Pancreas (tissue), 10 donors: ENCODE measurements at regions not wholly inside any gene's neighbourhood (a gene's known extent, or its start where the extent isn't known, plus 50 kb on each side); places are given as distances from the start of the nearest gene placed in this dataset.

Source experiments
- ATAC-seq, 4 donors: fragments of 200-7000 bp; cut with Tn5 transposase; one replicate each; pipeline versions ENCODE4 v1.8.0 to v1.9.1; 2020; ENCODE audit warnings: mild to moderate bottlenecking in 4 of 4, moderate library complexity in 4 of 4
- DNase-seq, 6 donors: peaks; one replicate each; pipeline ENCODE4 v3.0.0-alpha.2; 2020
- FAIRE-seq: peaks from 2 replicates; lab custom pipeline; 2012; peaks lifted over from hg19 to GRCh38; lab: Jason Lieb, UNC
- H3K27ac ChIP-seq, 4 donors: fragments of 200-600 bp; sonication (generic); 1 replicate in 3 of 4; 2 replicates in 1 of 4; pipeline versions ENCODE4 v1.5.0 to v1.8.0; 2020
- H3K27me3 ChIP-seq, 4 donors: fragments of 200-600 bp; one replicate each; pipeline ENCODE4 v1.8.0; 2021
- H3K36me3 ChIP-seq, 3 donors: fragments of 200-600 bp; sonication (generic) in 1 of 3; one replicate each; pipeline versions ENCODE4 v1.5.0 to v1.8.0; 2020 to 2021
- H3K4me1 ChIP-seq, 3 donors: fragments of 200-600 bp; one replicate each; pipeline ENCODE4 v1.8.0; 2021
- H3K4me3 ChIP-seq, 4 donors: fragments of 200-600 bp; sonication (generic) in 2 of 4; one replicate each; pipeline versions ENCODE4 v1.5.0 to v1.8.0; 2020 to 2021
- H3K9me3 ChIP-seq, 4 donors: fragments of 200-600 bp; one replicate each; pipeline ENCODE4 v1.8.0; 2021
- WGBS, 2 donors: extraction: QIAGEN DNeasy Blood & Tissue Kit; methylation state at CpG; one replicate each; pipeline ENCODE4 v1.1.7; 2013; 5-methylcytosine and 5-hydroxymethylcytosine counted together
- intact Hi-C, 3 donors: fragments of 100-400 bp; cut with DNase I; formaldehyde crosslinking; loops; one replicate each; pipeline versions ENCODE4 v1.11.1 to v1.14.2; 2022
- TF ChIP-seq, protein P1 (sequence below), 4 donors: fragments of 200-600 bp; sonication (generic) in 3 of 4; IDR thresholded peaks; one replicate each; pipeline versions ENCODE4 v1.5.0 to v1.8.0; 2021; ENCODE audit warnings: antibody characterized with exemption in 4 of 4
- donor health status: healthy with polysubstance abuse.
- donor health status: DM: no; HTN: no; CAD: no; lungs with moderate emphysema.
- donor health status: DM: no; HTN: no; CAD: no.
- donor health status: control.
- donor health status: control.
- donor health status: Bipolar disorder and iron deficiency.
- donor health status: DM: yes; HTN: yes; CAD: no.
- donor health status: DM: no; HTN: no; CAD: no.
- donor health status: DM: no; HTN: no; CAD: no.
- donor health status: DM: yes; HTN: yes; CAD: no.

DNA sequence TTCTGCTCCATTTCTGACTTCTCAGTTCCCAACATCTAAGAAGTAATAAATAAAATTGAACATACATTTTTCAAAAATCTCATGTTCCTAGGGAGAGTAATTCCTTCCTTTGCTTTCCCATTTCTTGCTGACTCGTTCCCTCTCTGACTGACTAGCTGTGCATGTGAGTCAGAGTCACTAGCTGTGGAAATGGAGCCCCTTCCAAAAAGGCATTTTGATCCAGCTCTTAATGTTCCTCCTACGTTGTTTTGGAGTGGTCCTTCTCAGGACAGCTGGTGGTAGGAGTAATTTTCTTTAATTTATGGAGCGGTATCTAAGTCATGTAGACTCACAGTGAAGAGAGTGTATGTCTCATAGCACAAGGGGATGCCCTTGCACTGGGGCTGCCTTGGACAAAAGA, 460.2 kb downstream of the GADD45G start:
- Histone ChIP-seq H3K36me3 (no peaks in the 10 kb centered on the region), H3K9me3 (no peaks in the 10 kb centered on the region), H3K27ac (no peak overlapping the region), H3K4me3 (no peak overlapping the region), H3K27me3 (no peaks in the 10 kb centered on the region), H3K4me1 (peaks cover 0 to 12% (median 3%) of the 10 kb centered on the region in 3 donors)
- TF ChIP-seq, protein P1, sequence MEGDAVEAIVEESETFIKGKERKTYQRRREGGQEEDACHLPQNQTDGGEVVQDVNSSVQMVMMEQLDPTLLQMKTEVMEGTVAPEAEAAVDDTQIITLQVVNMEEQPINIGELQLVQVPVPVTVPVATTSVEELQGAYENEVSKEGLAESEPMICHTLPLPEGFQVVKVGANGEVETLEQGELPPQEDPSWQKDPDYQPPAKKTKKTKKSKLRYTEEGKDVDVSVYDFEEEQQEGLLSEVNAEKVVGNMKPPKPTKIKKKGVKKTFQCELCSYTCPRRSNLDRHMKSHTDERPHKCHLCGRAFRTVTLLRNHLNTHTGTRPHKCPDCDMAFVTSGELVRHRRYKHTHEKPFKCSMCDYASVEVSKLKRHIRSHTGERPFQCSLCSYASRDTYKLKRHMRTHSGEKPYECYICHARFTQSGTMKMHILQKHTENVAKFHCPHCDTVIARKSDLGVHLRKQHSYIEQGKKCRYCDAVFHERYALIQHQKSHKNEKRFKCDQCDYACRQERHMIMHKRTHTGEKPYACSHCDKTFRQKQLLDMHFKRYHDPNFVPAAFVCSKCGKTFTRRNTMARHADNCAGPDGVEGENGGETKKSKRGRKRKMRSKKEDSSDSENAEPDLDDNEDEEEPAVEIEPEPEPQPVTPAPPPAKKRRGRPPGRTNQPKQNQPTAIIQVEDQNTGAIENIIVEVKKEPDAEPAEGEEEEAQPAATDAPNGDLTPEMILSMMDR (IDR thresholded peaks at IDR 0.05), result no peak
- no peak for FAIRE-seq
- ATAC-seq, result no peak
- intact Hi-C loops, result no loop called here
- 90 to 93% methylated on average over 3 of the region's 3 CpGs for WGBS, 2 donors
- DNase-seq, result no peak

DNA sequence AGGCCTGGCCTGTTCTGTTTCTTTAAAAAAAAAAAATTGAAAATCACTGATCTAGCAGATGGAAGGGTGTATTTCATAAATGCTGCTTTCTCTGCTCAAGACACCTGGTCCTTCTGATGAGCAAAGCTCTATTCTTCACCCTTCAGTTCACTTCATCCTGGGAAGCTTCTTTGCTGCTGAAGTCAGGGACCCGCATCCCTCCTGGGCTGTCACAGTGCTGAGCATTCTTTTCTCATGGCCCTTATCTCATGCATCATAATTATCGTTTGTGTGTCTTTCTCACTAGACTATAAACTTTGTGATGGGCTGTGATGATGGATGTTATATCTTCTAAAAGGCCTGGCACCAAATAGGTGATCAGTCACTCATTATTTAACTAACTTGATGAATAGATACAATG, 461.0 kb downstream of the GADD45G start:
- FAIRE-seq, result no peak
- no peaks in the 10 kb centered on the region for H3K36me3 ChIP-seq
- H3K27me3 ChIP-seq, result no peaks in the 10 kb centered on the region
- H3K9me3 ChIP-seq, result no peaks in the 10 kb centered on the region
- H3K4me1 ChIP-seq, result peaks cover 6 to 19% (median 7%) of the 10 kb centered on the region in 3 donors
- TF ChIP-seq, protein P1 (IDR thresholded peaks at IDR 0.05), result no peak
- no peak overlapping the region for H3K27ac ChIP-seq
- no peak overlapping the region for H3K4me3 ChIP-seq
- intact Hi-C loops, result no loop called here
- no peak for DNase-seq
- no peak for ATAC-seq
- WGBS, 2 donors, result 84 to 92% methylated on average over 2 of the region's 2 CpGs

DNA sequence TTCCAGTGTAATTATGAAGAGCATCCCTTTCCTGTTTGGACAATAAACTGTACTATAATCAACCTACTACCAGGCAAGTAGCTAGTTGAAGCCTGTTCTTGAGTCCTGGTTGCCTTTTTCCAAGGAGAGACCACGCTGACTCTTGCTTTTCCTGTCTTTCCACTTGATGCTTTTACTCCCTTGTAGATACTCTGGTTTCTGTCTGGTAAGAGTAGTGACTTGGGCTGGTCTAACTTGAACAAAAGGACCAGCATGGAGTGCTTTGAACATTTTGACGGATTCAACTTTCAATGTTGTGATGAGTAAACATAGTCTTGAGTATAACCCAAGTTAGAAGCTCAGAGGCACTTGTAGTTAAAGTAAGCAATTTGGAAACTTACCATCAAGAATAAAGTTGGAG, 464.3 kb downstream of the GADD45G start:
- WGBS, 2 donors, result 67 to 73% methylated on average over 2 of the region's 2 CpGs
- Histone ChIP-seq H3K27me3 (no peaks in the 10 kb centered on the region), H3K9me3 (no peaks in the 10 kb centered on the region), H3K27ac (no peak overlapping the region), H3K4me1 (peaks cover 6 to 15% (median 7%) of the 10 kb centered on the region in 3 donors), H3K36me3 (no peaks in the 10 kb centered on the region), H3K4me3 (no peak overlapping the region)
- ATAC-seq (no peak), FAIRE-seq (no peak), DNase-seq (no peak)
- intact Hi-C loops, result no loop called here
- TF ChIP-seq, protein P1 (IDR thresholded peaks at IDR 0.05), result no peak

DNA sequence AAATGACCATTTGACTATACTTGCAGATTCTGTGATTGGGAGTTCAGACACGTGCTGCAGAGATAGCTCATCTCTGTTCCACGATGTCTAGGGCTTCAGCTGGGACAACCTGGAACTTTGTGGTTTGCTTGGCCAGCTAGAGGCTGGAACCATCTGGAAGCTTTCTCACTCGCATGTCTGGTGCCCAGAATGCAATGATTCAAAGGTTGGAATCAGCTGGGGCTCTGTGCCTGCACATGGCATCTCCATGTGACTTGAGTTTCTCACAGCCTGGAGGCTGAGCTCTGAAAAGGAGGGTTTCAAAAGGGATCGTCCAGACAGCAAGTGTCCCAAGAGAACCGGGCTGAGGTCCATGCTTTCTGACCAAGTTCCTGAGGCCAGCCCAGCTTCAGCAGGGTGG, 465.2 kb downstream of the GADD45G start:
- Histone ChIP-seq H3K9me3 (no peaks in the 10 kb centered on the region), H3K4me3 (no peak overlapping the region), H3K27ac (peak overlapping the region in 1 of 4 donors; percentile 52), H3K27me3 (no peaks in the 10 kb centered on the region), H3K4me1 (peaks cover 6 to 12% (median 7%) of the 10 kb centered on the region in 3 donors), H3K36me3 (no peaks in the 10 kb centered on the region)
- DNase-seq (peak in 4 of 6 donors; percentile 52 to 71 (median 61)), FAIRE-seq (no peak), ATAC-seq (peak; percentile 86 to 89 (median 87))
- TF ChIP-seq, protein P1 (IDR thresholded peaks at IDR 0.05), result no peak
- WGBS, 2 donors, result 43 to 48% methylated on average over 5 of the region's 5 CpGs
- intact Hi-C loops, result no loop called here

DNA sequence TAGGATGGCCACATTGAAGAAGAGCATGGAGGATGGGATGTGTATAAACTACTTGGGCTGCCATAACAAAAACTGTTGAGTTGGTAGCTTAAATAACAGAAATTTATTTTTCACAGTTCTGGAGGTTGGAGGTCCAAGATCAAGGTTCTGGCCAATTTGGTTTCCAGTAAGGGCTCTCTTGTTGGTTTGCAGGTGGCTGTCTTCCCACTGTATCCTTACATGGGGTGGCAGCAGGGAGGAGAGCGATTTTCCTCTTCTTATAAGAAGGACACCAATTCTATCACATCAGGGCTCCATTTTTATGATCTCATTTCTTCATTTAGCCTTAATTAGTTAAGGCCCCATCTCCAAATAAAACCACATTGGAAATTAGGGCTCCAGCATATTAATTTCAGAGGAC, 465.7 kb downstream of the GADD45G start:
- DNase-seq (peak in 1 of 6 donors; percentile 28), FAIRE-seq (no peak), ATAC-seq (peak; percentile 41 to 81 (median 64))
- Histone ChIP-seq H3K4me1 (peaks cover 6 to 12% (median 7%) of the 10 kb centered on the region in 3 donors), H3K27ac (peak overlapping the region in 1 of 4 donors; percentile 52), H3K36me3 (no peaks in the 10 kb centered on the region), H3K4me3 (no peak overlapping the region), H3K27me3 (no peaks in the 10 kb centered on the region), H3K9me3 (no peaks in the 10 kb centered on the region)
- intact Hi-C loops, result no loop called here
- TF ChIP-seq, protein P1 (IDR thresholded peaks at IDR 0.05), result no peak
- 34 to 45% methylated on average over 1 of the region's 1 CpG for WGBS, 2 donors
